ENCODE measurements at regions not wholly inside any gene's neighbourhood (a gene's known extent, or its start where the extent isn't known, plus 50 kb on each side); places are given as distances from the start of the nearest gene placed in this dataset.

DNA sequence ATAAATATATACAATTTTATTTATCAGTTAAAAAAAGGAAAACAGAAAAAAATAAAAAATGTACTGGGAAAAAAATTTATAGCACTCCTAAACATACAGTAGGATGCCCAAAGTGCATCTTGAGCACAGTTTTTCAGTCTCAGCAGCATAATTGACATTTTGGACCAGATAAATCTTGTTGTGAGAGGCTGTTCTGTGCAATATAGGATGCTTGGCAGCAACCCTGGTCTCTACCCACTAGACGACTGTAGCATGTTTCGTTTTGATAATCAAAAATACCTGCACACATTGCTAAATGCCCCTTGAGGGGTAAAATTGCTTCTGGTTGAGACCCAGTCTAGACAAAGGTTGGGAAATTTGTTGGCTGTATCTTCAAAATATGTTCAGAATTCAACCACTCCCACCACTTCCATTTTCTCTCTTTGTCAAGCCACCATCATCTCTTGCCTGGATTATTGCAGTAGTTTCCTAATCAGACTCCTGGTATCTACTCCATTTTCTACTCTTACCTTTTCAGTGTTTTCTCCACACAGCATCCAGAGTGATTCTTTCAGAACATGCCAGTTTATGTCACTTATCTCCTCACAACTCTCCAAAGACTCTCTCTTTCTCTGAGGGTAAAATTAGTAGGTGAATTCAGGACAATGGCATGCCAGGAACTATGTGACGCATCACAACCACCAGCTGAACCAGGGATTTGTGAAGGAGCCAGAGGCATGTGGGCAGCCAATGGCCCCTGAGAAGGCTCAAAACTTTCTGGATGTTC, 91.4 kb downstream of the GPR85 start:
- H2AFZ ChIP-seq (ENCODE audit: control insufficient read depth, low read length): peak overlapping the region; percentile 27
- H3K27ac ChIP-seq (ENCODE audit: control insufficient read depth, insufficient read depth, low read length): peak overlapping the region; percentile 49
- peak overlapping the region; percentile 37 for H3K9ac ChIP-seq (ENCODE audit: control insufficient read depth, extremely low read depth, insufficient read depth, low read length)
- H3K4me2 ChIP-seq (ENCODE audit: control insufficient read depth, extremely low read depth, insufficient read depth, low read depth, low read length): peak overlapping the region; percentile 70
- no peak for TF ChIP-seq EZH2 (IDR thresholded peaks at IDR 0.05; ENCODE audit: low read length)
- TF ChIP-seq, protein P1, sequence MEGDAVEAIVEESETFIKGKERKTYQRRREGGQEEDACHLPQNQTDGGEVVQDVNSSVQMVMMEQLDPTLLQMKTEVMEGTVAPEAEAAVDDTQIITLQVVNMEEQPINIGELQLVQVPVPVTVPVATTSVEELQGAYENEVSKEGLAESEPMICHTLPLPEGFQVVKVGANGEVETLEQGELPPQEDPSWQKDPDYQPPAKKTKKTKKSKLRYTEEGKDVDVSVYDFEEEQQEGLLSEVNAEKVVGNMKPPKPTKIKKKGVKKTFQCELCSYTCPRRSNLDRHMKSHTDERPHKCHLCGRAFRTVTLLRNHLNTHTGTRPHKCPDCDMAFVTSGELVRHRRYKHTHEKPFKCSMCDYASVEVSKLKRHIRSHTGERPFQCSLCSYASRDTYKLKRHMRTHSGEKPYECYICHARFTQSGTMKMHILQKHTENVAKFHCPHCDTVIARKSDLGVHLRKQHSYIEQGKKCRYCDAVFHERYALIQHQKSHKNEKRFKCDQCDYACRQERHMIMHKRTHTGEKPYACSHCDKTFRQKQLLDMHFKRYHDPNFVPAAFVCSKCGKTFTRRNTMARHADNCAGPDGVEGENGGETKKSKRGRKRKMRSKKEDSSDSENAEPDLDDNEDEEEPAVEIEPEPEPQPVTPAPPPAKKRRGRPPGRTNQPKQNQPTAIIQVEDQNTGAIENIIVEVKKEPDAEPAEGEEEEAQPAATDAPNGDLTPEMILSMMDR (optimal IDR thresholded peaks at IDR 0.05 in 1 of 3, IDR thresholded peaks at IDR 0.05 in 1 of 3, conservative IDR thresholded peaks at IDR 0.05 in 1 of 3; ENCODE audit: extremely low read depth in 1 of 3, insufficient read depth in 2 of 3, low read length in 3 of 3): no peak
- DNase-seq (ENCODE audit: low read depth, low spot score) (no peak), FAIRE-seq (peak; percentile 94)
- dilution Hi-C loops (cut with MboI; ENCODE audit: extremely low pct_ligation_motif_present, low sequenced_read_pairs): no loop called here
- H3K79me2 ChIP-seq (ENCODE audit: control insufficient read depth, insufficient read depth, low read length): no peaks in the 10 kb centered on the region
- H3K9me1 ChIP-seq (ENCODE audit: control insufficient read depth, extremely low read depth, insufficient read depth, low read length): no peaks in the 10 kb centered on the region
- no peaks in the 10 kb centered on the region for H3K9me3 ChIP-seq (ENCODE audit: control insufficient read depth, low read depth, low read length)
- H3K4me1 ChIP-seq (ENCODE audit: control insufficient read depth, extremely low read depth, insufficient read depth, low read length): peaks cover 14% of the 10 kb centered on the region
- peak overlapping the region in 2 of 3 experiments; percentile 9 to 22 for H3K4me3 ChIP-seq (ENCODE audit: control insufficient read depth in 2 of 3, extremely low read depth in 1 of 3, insufficient read depth in 2 of 3, low read depth in 1 of 3, low read length in 3 of 3)
- H3K27me3 ChIP-seq (ENCODE audit: control insufficient read depth, extremely low read depth, insufficient read depth, low read length): no peaks in the 10 kb centered on the region
- H4K20me1 ChIP-seq (ENCODE audit: control insufficient read depth, extremely low read depth, insufficient read depth, low read length): no peaks in the 10 kb centered on the region
- no peaks in the 10 kb centered on the region for H3K36me3 ChIP-seq (ENCODE audit: control insufficient read depth in 2 of 2, extremely low read depth in 1 of 2, insufficient read depth in 2 of 2, low read length in 2 of 2)

DNA sequence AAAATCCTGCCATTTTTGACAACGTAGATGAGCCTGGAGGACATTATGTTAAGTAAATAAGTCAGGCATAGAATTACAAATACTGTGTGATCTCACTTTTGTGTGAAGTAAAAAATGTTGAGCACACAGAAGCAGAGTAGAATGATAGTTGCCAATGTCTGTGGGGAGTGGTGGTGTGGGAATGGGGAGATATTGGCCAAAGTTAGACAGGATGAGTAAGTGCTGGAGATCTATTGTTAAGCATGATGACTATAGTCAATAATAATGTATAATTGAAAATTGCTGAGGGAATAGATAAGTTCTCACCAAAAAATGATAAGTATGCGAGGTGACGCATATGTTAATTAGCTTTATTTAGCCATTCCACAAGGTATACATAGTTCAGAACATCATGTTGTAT, 92.0 kb downstream of the GPR85 start:
- no peaks in the 10 kb centered on the region for H3K27me3 ChIP-seq (ENCODE audit: control insufficient read depth, extremely low read depth, insufficient read depth, low read length)
- H4K20me1 ChIP-seq (ENCODE audit: control insufficient read depth, extremely low read depth, insufficient read depth, low read length): no peaks in the 10 kb centered on the region
- DNase-seq (ENCODE audit: low read depth, low spot score): no peak
- no peaks in the 10 kb centered on the region for H3K79me2 ChIP-seq (ENCODE audit: control insufficient read depth, insufficient read depth, low read length)
- no peak overlapping the region for H3K4me2 ChIP-seq (ENCODE audit: control insufficient read depth, extremely low read depth, insufficient read depth, low read depth, low read length)
- H3K36me3 ChIP-seq (ENCODE audit: control insufficient read depth in 2 of 2, extremely low read depth in 1 of 2, insufficient read depth in 2 of 2, low read length in 2 of 2): no peaks in the 10 kb centered on the region
- H3K9me3 ChIP-seq (ENCODE audit: control insufficient read depth, low read depth, low read length): no peaks in the 10 kb centered on the region
- peaks cover 14% of the 10 kb centered on the region for H3K4me1 ChIP-seq (ENCODE audit: control insufficient read depth, extremely low read depth, insufficient read depth, low read length)
- no peak overlapping the region for H3K9ac ChIP-seq (ENCODE audit: control insufficient read depth, extremely low read depth, insufficient read depth, low read length)
- TF ChIP-seq, protein P1 (optimal IDR thresholded peaks at IDR 0.05 in 1 of 3, IDR thresholded peaks at IDR 0.05 in 1 of 3, conservative IDR thresholded peaks at IDR 0.05 in 1 of 3; ENCODE audit: extremely low read depth in 1 of 3, insufficient read depth in 2 of 3, low read length in 3 of 3): no peak
- TF ChIP-seq EZH2 (IDR thresholded peaks at IDR 0.05; ENCODE audit: low read length): no peak
- H2AFZ ChIP-seq (ENCODE audit: control insufficient read depth, low read length): no peak overlapping the region
- no peak overlapping the region for H3K4me3 ChIP-seq (ENCODE audit: control insufficient read depth in 2 of 3, extremely low read depth in 1 of 3, insufficient read depth in 2 of 3, low read depth in 1 of 3, low read length in 3 of 3)
- H3K9me1 ChIP-seq (ENCODE audit: control insufficient read depth, extremely low read depth, insufficient read depth, low read length): no peaks in the 10 kb centered on the region
- dilution Hi-C loops (cut with MboI; ENCODE audit: extremely low pct_ligation_motif_present, low sequenced_read_pairs): no loop called here
- H3K27ac ChIP-seq (ENCODE audit: control insufficient read depth, insufficient read depth, low read length): no peak overlapping the region
- no peak for FAIRE-seq

Measured in keratinocyte (primary cell).